Endodermal cell (in vitro differentiated cells): ENCODE measurements at regions not wholly inside any gene's neighbourhood (a gene's known extent, or its start where the extent isn't known, plus 50 kb on each side); places are given as distances from the start of the nearest gene placed in this dataset.

ENCODE experiments used
- DNase-seq: peaks from one replicate; pipeline ENCODE4 v3.0.0-alpha.2; 2017
- H3K27ac ChIP-seq: 2 replicates; pipeline ENCODE4 v1.5.1; 2013; ENCODE audit warnings: mild to moderate bottlenecking, low read depth, low read length, moderate library complexity
- H3K27me3 ChIP-seq: 2 replicates; pipeline ENCODE4 v1.6.1; 2013; ENCODE audit warnings: mild to moderate bottlenecking, low read length, moderate library complexity; ENCODE audit not compliant: insufficient read depth, control insufficient read depth, poor library complexity, severe bottlenecking
- H3K36me3 ChIP-seq: 2 replicates; pipeline ENCODE4 v1.7.0; 2013; ENCODE audit warnings: mild to moderate bottlenecking, low read length, moderate library complexity; ENCODE audit not compliant: control insufficient read depth, insufficient read depth
- H3K4me1 ChIP-seq: one replicate; pipeline ENCODE4 v1.7.0; 2013; ENCODE audit warnings: low read length; ENCODE audit not compliant: control insufficient read depth, insufficient read depth
- H3K4me3 ChIP-seq: 2 replicates; pipeline ENCODE4 v1.5.1; 2013; ENCODE audit warnings: mild to moderate bottlenecking, low read length, moderate library complexity
- H3K9ac ChIP-seq: 2 replicates; pipeline ENCODE4 v1.6.1; 2013; ENCODE audit warnings: mild to moderate bottlenecking, low read length, moderate library complexity; ENCODE audit not compliant: poor library complexity, severe bottlenecking; ENCODE audit errors: extremely low read depth
- H3K9me3 ChIP-seq: 2 replicates; pipeline ENCODE4 v1.6.1; 2013; ENCODE audit warnings: mild to moderate bottlenecking, low read length, moderate library complexity; ENCODE audit not compliant: control insufficient read depth
- H3K27ac Mint-ChIP-seq: 2 replicates; pipeline ENCODE4 v1.8.0; 2020; ENCODE audit warnings: mixed read lengths
- H3K27me3 Mint-ChIP-seq: 2 replicates; pipeline ENCODE4 v1.8.0; 2021; ENCODE audit warnings: mild to moderate bottlenecking, mixed read lengths; ENCODE audit not compliant: insufficient read depth
- H3K36me3 Mint-ChIP-seq: 2 replicates; pipeline ENCODE4 v1.8.0; 2020; ENCODE audit warnings: low read depth, mixed read lengths
- H3K4me1 Mint-ChIP-seq: 2 replicates; pipeline ENCODE4 v1.8.0; 2020; ENCODE audit warnings: mixed read lengths
- H3K4me3 Mint-ChIP-seq: 2 replicates; pipeline ENCODE4 v1.8.0; 2020; ENCODE audit warnings: mild to moderate bottlenecking, moderate library complexity, mixed read lengths
- H3K9me3 Mint-ChIP-seq: 2 replicates; pipeline ENCODE4 v1.8.0; 2020; ENCODE audit warnings: mild to moderate bottlenecking, mixed read lengths
- WGBS, 2 experiments: methylation state at CpG; one replicate each; pipeline versions ENCODE4 v1.1.5 to v1.1.7; 2013; ENCODE audit warnings: missing lambda C conversion rate in 2 of 2, mixed read lengths in 1 of 2; ENCODE audit not compliant: insufficient coverage in 1 of 2, insufficient read length in 1 of 2; 5-methylcytosine and 5-hydroxymethylcytosine counted together
- TF ChIP-seq, protein P1 (sequence below): fragments of 200-600 bp; sonication (generic); conservative IDR thresholded peaks from 2 replicates; pipeline ENCODE4 v1.5.0; 2021; ENCODE audit warnings: antibody characterized with exemption, mild to moderate bottlenecking

DNA sequence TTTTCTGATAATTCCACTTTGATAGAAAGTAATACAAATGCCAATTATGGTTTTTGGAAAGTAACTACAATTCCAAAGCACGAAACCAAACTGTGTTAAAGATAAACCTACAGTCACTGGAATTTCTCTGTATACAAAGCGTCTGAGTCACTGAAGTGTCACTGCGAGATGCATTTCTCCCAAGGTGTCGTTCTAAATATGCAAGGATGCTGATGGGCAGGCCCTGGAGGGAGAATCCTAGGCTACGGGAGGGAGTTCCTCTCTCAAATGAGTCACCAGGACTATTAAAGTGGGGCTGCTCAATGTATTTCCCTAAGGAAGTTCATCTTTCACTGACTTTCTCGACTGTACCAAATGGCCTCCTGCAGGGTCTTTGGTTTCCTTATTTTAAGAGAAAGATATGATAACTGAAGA, 163.8 kb upstream of the STK17B start:
- Histone ChIP-seq H3K27me3 (no peaks in the 10 kb centered on the region), H3K4me3 (no peak overlapping the region), H3K27ac (no peak overlapping the region), H3K36me3 (no peaks in the 10 kb centered on the region), H3K4me1 (no peaks in the 10 kb centered on the region), H3K9me3 (no peaks in the 10 kb centered on the region), H3K9ac (no peak overlapping the region)
- DNase-seq, result peak; percentile 75
- H3K27ac Mint-ChIP-seq, result no peak overlapping the region
- H3K9me3 Mint-ChIP-seq, result no peaks in the 10 kb centered on the region
- TF ChIP-seq, protein P1, sequence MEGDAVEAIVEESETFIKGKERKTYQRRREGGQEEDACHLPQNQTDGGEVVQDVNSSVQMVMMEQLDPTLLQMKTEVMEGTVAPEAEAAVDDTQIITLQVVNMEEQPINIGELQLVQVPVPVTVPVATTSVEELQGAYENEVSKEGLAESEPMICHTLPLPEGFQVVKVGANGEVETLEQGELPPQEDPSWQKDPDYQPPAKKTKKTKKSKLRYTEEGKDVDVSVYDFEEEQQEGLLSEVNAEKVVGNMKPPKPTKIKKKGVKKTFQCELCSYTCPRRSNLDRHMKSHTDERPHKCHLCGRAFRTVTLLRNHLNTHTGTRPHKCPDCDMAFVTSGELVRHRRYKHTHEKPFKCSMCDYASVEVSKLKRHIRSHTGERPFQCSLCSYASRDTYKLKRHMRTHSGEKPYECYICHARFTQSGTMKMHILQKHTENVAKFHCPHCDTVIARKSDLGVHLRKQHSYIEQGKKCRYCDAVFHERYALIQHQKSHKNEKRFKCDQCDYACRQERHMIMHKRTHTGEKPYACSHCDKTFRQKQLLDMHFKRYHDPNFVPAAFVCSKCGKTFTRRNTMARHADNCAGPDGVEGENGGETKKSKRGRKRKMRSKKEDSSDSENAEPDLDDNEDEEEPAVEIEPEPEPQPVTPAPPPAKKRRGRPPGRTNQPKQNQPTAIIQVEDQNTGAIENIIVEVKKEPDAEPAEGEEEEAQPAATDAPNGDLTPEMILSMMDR, result no peak
- no peaks in the 10 kb centered on the region for H3K36me3 Mint-ChIP-seq
- H3K27me3 Mint-ChIP-seq, result no peaks in the 10 kb centered on the region
- WGBS, 2 experiments, result 55 to 69% methylated on average over 5 to 6 of the region's 6 CpGs
- no peak overlapping the region for H3K4me3 Mint-ChIP-seq
- peaks cover 6% of the 10 kb centered on the region for H3K4me1 Mint-ChIP-seq

DNA sequence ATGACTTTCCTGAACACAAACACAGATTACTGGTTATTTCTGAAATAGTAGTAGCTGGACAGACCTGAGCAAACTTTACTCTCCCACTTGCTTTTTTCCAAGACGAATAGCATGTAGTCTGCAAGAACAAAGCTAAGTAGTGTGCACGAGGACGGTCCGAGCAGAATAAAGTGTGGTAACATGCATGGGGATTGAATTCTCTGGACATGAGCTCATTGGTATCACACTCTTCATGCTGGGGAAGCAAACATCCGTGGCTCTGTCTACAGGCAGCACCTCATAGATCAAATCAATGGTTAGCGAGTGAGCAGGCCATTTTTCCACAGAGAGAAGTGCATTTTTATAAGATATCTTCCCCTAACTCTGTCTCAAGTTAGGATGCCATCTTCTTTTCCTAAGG, 164.8 kb upstream of the STK17B start:
- H3K27ac ChIP-seq, result no peak overlapping the region
- WGBS, 2 experiments, result 88 to 89% methylated on average over 6 of the region's 6 CpGs
- no peak for DNase-seq
- H3K9me3 Mint-ChIP-seq, result no peaks in the 10 kb centered on the region
- no peak overlapping the region for H3K27ac Mint-ChIP-seq
- H3K36me3 ChIP-seq, result no peaks in the 10 kb centered on the region
- no peaks in the 10 kb centered on the region for H3K9me3 ChIP-seq
- no peaks in the 10 kb centered on the region for H3K4me1 ChIP-seq
- H3K27me3 Mint-ChIP-seq, result no peaks in the 10 kb centered on the region
- H3K9ac ChIP-seq, result no peak overlapping the region
- TF ChIP-seq, protein P1, result no peak
- H3K4me1 Mint-ChIP-seq, result no peaks in the 10 kb centered on the region
- no peak overlapping the region for H3K4me3 ChIP-seq
- H3K27me3 ChIP-seq, result no peaks in the 10 kb centered on the region
- H3K36me3 Mint-ChIP-seq, result no peaks in the 10 kb centered on the region
- H3K4me3 Mint-ChIP-seq, result no peak overlapping the region

DNA sequence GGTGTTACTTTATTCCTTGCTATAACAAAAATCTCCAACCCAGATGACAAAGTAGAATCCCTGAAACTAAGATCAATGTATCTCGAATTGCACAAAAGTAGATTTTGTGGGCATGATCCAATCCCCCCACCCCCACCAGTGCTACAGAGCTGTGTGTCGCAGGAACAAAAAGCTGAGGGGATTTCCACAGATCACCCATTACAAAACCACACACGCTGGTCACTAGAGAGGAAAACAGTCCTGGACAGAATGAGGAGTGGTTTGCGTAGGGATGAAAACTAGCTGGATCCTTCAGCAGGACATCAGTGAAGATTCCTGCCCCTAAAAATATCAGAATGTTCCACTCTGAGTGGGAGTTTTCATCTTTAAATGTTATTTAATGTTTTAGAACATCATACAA, 165.3 kb upstream of the STK17B start:
- no peaks in the 10 kb centered on the region for H3K4me1 ChIP-seq
- no peaks in the 10 kb centered on the region for H3K36me3 ChIP-seq
- no peak overlapping the region for H3K4me3 ChIP-seq
- no peak overlapping the region for H3K27ac ChIP-seq
- no peak for DNase-seq
- H3K9ac ChIP-seq, result no peak overlapping the region
- no peaks in the 10 kb centered on the region for H3K27me3 ChIP-seq
- Mint-ChIP-seq H3K27ac (no peak overlapping the region), H3K36me3 (no peaks in the 10 kb centered on the region), H3K9me3 (no peaks in the 10 kb centered on the region), H3K4me3 (no peak overlapping the region), H3K4me1 (no peaks in the 10 kb centered on the region), H3K27me3 (no peaks in the 10 kb centered on the region)
- WGBS, 2 experiments, result 86% methylated on average over 4 of the region's 4 CpGs; no CpG with 5 or more reads in 1 of the 2 experiments
- TF ChIP-seq, protein P1, result no peak
- H3K9me3 ChIP-seq, result no peaks in the 10 kb centered on the region
